Muscle of leg (tissue), 3 donors: ENCODE measurements at regions not wholly inside any gene's neighbourhood (a gene's known extent, or its start where the extent isn't known, plus 50 kb on each side); places are given as distances from the start of the nearest gene placed in this dataset.

Source experiments
- DNase-seq: peaks from one replicate; pipeline ENCODE4 v3.0.0; 2013
- H3K27ac ChIP-seq: one replicate; pipeline ENCODE4 v1.5.1; 2013; ENCODE audit warnings: mild to moderate bottlenecking, low read length, control low read depth
- H3K27me3 ChIP-seq: one replicate; pipeline ENCODE4 v1.6.1; 2013; ENCODE audit warnings: low read length; ENCODE audit not compliant: control insufficient read depth, insufficient read depth
- H3K36me3 ChIP-seq: one replicate; pipeline ENCODE4 v1.6.1; 2013; ENCODE audit warnings: low read length; ENCODE audit not compliant: control insufficient read depth, insufficient read depth
- H3K4me1 ChIP-seq: one replicate; pipeline ENCODE4 v1.6.1; 2013; ENCODE audit warnings: low read length; ENCODE audit not compliant: control insufficient read depth, insufficient read depth
- H3K4me3 ChIP-seq: one replicate; pipeline ENCODE4 v1.5.1; 2013; ENCODE audit warnings: low read length, control low read depth
- H3K9me3 ChIP-seq: replicated peaks from 2 replicates; pipeline ENCODE4 v1.6.1; 2013; ENCODE audit warnings: low read depth, low read length; ENCODE audit not compliant: control insufficient read depth
- WGBS: methylation state at CpG from one replicate; pipeline ENCODE4 v1.1.5; 2013; ENCODE audit warnings: missing lambda C conversion rate; ENCODE audit not compliant: insufficient coverage; 5-methylcytosine and 5-hydroxymethylcytosine counted together

GRCh38 chr2:156719036-156719435, 282.9 kb downstream of the GPD2 start:
- no peak for DNase-seq
- H3K36me3 ChIP-seq, result no peaks in the 10 kb centered on the region
- no peaks in the 10 kb centered on the region for H3K9me3 ChIP-seq
- H3K4me3 ChIP-seq, result no peak overlapping the region
- no peak overlapping the region for H3K27ac ChIP-seq
- no peaks in the 10 kb centered on the region for H3K27me3 ChIP-seq
- no CpG with 5 or more reads among the region's 3 CpGs for WGBS
- H3K4me1 ChIP-seq, result no peaks in the 10 kb centered on the region

GRCh38 chr2:156727867-156728266, 291.7 kb downstream of the GPD2 start:
- no peaks in the 10 kb centered on the region for H3K27me3 ChIP-seq
- no peak overlapping the region for H3K27ac ChIP-seq
- H3K4me1 ChIP-seq, result no peaks in the 10 kb centered on the region
- H3K9me3 ChIP-seq, result no peaks in the 10 kb centered on the region
- DNase-seq, result no peak
- no peak overlapping the region for H3K4me3 ChIP-seq
- no peaks in the 10 kb centered on the region for H3K36me3 ChIP-seq

- Histone ChIP-seq H3K36me3 (no peaks in the 10 kb centered on the region), H3K27ac (no peak overlapping the region), H3K27me3 (no peaks in the 10 kb centered on the region), H3K9me3 (no peaks in the 10 kb centered on the region), H3K4me1 (no peaks in the 10 kb centered on the region), H3K4me3 (no peak overlapping the region)
- DNase-seq, result no peak
- WGBS, result no CpG with 5 or more reads among the region's 2 CpGs
Measured at GRCh38 chr2:156728328-156728727, 292.1 kb downstream of the GPD2 start.

GRCh38 chr2:156731506-156731905, 295.3 kb downstream of the GPD2 start:
- DNase-seq, result peak; percentile 55
- H3K27ac ChIP-seq, result no peak overlapping the region
- H3K27me3 ChIP-seq, result no peaks in the 10 kb centered on the region
- H3K9me3 ChIP-seq, result no peaks in the 10 kb centered on the region
- H3K36me3 ChIP-seq, result no peaks in the 10 kb centered on the region
- no peak overlapping the region for H3K4me3 ChIP-seq
- no peaks in the 10 kb centered on the region for H3K4me1 ChIP-seq

GRCh38 chr2:156736950-156737349, 300.8 kb downstream of the GPD2 start:
- no peak for DNase-seq
- H3K36me3 ChIP-seq, result no peaks in the 10 kb centered on the region
- H3K27ac ChIP-seq, result no peak overlapping the region
- H3K9me3 ChIP-seq, result no peaks in the 10 kb centered on the region
- no peaks in the 10 kb centered on the region for H3K27me3 ChIP-seq
- H3K4me3 ChIP-seq, result no peak overlapping the region
- WGBS, result no CpG with 5 or more reads among the region's 4 CpGs
- no peaks in the 10 kb centered on the region for H3K4me1 ChIP-seq

- Histone ChIP-seq H3K27me3 (no peaks in the 10 kb centered on the region), H3K4me1 (no peaks in the 10 kb centered on the region), H3K27ac (no peak overlapping the region), H3K4me3 (no peak overlapping the region), H3K36me3 (no peaks in the 10 kb centered on the region), H3K9me3 (no peaks in the 10 kb centered on the region)
- DNase-seq, result no peak
- WGBS, result 71% methylated on average over 1 of the region's 3 CpGs
Measured at GRCh38 chr2:156739301-156739700, 303.1 kb downstream of the GPD2 start.

- DNase-seq, result no peak
- WGBS, result no CpG with 5 or more reads among the region's 2 CpGs
- no peaks in the 10 kb centered on the region for H3K4me1 ChIP-seq
Measured at GRCh38 chr2:156745619-156746018, 309.4 kb downstream of the GPD2 start.

GRCh38 chr2:156748221-156748620, 312.0 kb downstream of the GPD2 start:
- H3K9me3 ChIP-seq, result no peaks in the 10 kb centered on the region
- no peaks in the 10 kb centered on the region for H3K36me3 ChIP-seq
- H3K4me3 ChIP-seq, result no peak overlapping the region
- no peak for DNase-seq
- no peaks in the 10 kb centered on the region for H3K4me1 ChIP-seq
- H3K27ac ChIP-seq, result no peak overlapping the region
- WGBS, result 68% methylated on average over 3 of the region's 5 CpGs
- H3K27me3 ChIP-seq, result no peaks in the 10 kb centered on the region

More at GRCh38 chr2:156745619-156746018, 309.4 kb downstream of the GPD2 start:
- H3K27ac ChIP-seq, result no peak overlapping the region
- H3K9me3 ChIP-seq, result no peaks in the 10 kb centered on the region
- no peaks in the 10 kb centered on the region for H3K36me3 ChIP-seq
- H3K4me3 ChIP-seq, result no peak overlapping the region
- H3K27me3 ChIP-seq, result no peaks in the 10 kb centered on the region

- 89% methylated on average over 1 of the region's 2 CpGs for WGBS
- Histone ChIP-seq H3K27ac (no peak overlapping the region), H3K36me3 (no peaks in the 10 kb centered on the region), H3K9me3 (no peaks in the 10 kb centered on the region), H3K27me3 (no peaks in the 10 kb centered on the region), H3K4me1 (no peaks in the 10 kb centered on the region), H3K4me3 (no peak overlapping the region)
- no peak for DNase-seq
Measured at GRCh38 chr2:156752042-156752441, 315.9 kb downstream of the GPD2 start.

GRCh38 chr2:156753766-156754165, 317.6 kb downstream of the GPD2 start:
- H3K27me3 ChIP-seq, result no peaks in the 10 kb centered on the region
- no peaks in the 10 kb centered on the region for H3K36me3 ChIP-seq
- 60% methylated on average over 1 of the region's 1 CpG for WGBS
- H3K4me3 ChIP-seq, result no peak overlapping the region
- no peaks in the 10 kb centered on the region for H3K9me3 ChIP-seq
- no peak overlapping the region for H3K27ac ChIP-seq
- no peak for DNase-seq
- H3K4me1 ChIP-seq, result no peaks in the 10 kb centered on the region

- no peak overlapping the region for H3K27ac ChIP-seq
- H3K4me3 ChIP-seq, result no peak overlapping the region
- H3K9me3 ChIP-seq, result no peaks in the 10 kb centered on the region
- H3K36me3 ChIP-seq, result no peaks in the 10 kb centered on the region
- DNase-seq, result peak; percentile 88
- no peaks in the 10 kb centered on the region for H3K27me3 ChIP-seq
- no peaks in the 10 kb centered on the region for H3K4me1 ChIP-seq
Measured at GRCh38 chr2:156756516-156756915, 320.3 kb downstream of the GPD2 start.
